Mammary epithelial cell (primary cell): ENCODE measurements at regions not wholly inside any gene's neighbourhood (a gene's known extent, or its start where the extent isn't known, plus 50 kb on each side); places are given as distances from the start of the nearest gene placed in this dataset.

Experiments used
- CTCF ChIP-seq, 2 donors: IDR thresholded peaks in 1 of 2; conservative IDR thresholded peaks in 1 of 2; 2 replicates each; pipeline ENCODE4 v1.5.1; 2011 to 2012; ENCODE audit warnings: inconsistent platforms in 2 of 2, low read length in 2 of 2, mild to moderate bottlenecking in 2 of 2, control low read depth in 1 of 2, low read depth in 1 of 2; ENCODE audit not compliant: insufficient read depth in 1 of 2; ENCODE audit errors: extremely low read depth in 1 of 2
- EZH2 ChIP-seq: IDR thresholded peaks from 2 replicates; pipeline ENCODE4 v1.6.1; 2012; ENCODE audit warnings: low read length, inconsistent platforms, borderline replicate concordance

GRCh38 chr15:91685436-91685835, 168.1 kb upstream of the SLCO3A1 start:
- no peak for TF ChIP-seq EZH2
- no peak for TF ChIP-seq CTCF (conservative IDR thresholded peaks at IDR 0.05 in 1 of 2, IDR thresholded peaks at IDR 0.05 in 1 of 2; ENCODE audit: extremely low read depth in 1 of 2, insufficient read depth in 1 of 2, low read depth in 1 of 2, low read length in 2 of 2)
